ENCODE measurements at regions not wholly inside any gene's neighbourhood (a gene's known extent, or its start where the extent isn't known, plus 50 kb on each side); places are given as distances from the start of the nearest gene placed in this dataset.
"Not testable (repeated sequence)": the region's sequence is repeated elsewhere in the genome, so short reads cannot be mapped to it uniquely, and the experiment has no call there.

DNA sequence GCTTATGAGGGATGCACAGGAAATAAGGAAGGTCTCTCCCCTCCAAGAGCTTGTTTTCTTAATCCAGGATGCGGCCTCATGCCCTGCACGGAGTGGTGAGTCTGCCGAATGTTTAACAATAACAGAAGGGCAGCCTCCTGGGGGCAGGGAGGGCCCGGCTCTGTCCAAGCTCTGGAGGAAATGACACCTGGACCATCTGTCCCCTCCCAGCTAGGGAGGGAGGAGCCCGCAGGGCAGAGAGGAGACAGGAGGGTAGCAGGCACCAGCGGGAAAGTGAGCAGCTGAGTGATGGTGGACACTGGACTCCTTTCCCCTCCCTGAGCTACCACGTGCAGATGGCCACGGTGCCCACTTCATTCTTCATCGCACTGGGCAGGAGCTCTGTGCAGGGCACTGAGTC, 398.2 kb upstream of the MYT1L start:
- H3K4me3 ChIP-seq (ENCODE audit: low read depth, low read length) = no peak overlapping the region
- DNase-seq = no peak
- no peaks in the 10 kb centered on the region for H3K4me1 ChIP-seq
- TF ChIP-seq, protein P1, sequence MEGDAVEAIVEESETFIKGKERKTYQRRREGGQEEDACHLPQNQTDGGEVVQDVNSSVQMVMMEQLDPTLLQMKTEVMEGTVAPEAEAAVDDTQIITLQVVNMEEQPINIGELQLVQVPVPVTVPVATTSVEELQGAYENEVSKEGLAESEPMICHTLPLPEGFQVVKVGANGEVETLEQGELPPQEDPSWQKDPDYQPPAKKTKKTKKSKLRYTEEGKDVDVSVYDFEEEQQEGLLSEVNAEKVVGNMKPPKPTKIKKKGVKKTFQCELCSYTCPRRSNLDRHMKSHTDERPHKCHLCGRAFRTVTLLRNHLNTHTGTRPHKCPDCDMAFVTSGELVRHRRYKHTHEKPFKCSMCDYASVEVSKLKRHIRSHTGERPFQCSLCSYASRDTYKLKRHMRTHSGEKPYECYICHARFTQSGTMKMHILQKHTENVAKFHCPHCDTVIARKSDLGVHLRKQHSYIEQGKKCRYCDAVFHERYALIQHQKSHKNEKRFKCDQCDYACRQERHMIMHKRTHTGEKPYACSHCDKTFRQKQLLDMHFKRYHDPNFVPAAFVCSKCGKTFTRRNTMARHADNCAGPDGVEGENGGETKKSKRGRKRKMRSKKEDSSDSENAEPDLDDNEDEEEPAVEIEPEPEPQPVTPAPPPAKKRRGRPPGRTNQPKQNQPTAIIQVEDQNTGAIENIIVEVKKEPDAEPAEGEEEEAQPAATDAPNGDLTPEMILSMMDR (IDR thresholded peaks at IDR 0.05; ENCODE audit: low read depth, low read length) = no peak
- no peaks in the 10 kb centered on the region for H3K27me3 ChIP-seq
- no peaks in the 10 kb centered on the region for H3K36me3 ChIP-seq
- no peaks in the 10 kb centered on the region for H3K9me3 ChIP-seq

- Histone ChIP-seq H3K9me3 (no peaks in the 10 kb centered on the region), H3K4me1 (no peaks in the 10 kb centered on the region), H3K36me3 (no peaks in the 10 kb centered on the region), H3K27me3 (no peaks in the 10 kb centered on the region), H3K4me3 (ENCODE audit: low read depth, low read length) (no peak overlapping the region)
- DNase-seq = no peak
- TF ChIP-seq, protein P1 (IDR thresholded peaks at IDR 0.05; ENCODE audit: low read depth, low read length) = no peak
These were observed 397.6 kb upstream of the MYT1L start for GRCh38 chr2:2728635-2729034.

GRCh38 chr2:2727876-2728511, 396.9 kb upstream of the MYT1L start:
- Histone ChIP-seq H3K36me3 (no peaks in the 10 kb centered on the region), H3K27me3 (no peaks in the 10 kb centered on the region), H3K4me1 (no peaks in the 10 kb centered on the region), H3K9me3 (no peaks in the 10 kb centered on the region), H3K4me3 (ENCODE audit: low read depth, low read length) (no peak overlapping the region)
- TF ChIP-seq, protein P1 (IDR thresholded peaks at IDR 0.05; ENCODE audit: low read depth, low read length) = no peak
- DNase-seq = no peak

DNA sequence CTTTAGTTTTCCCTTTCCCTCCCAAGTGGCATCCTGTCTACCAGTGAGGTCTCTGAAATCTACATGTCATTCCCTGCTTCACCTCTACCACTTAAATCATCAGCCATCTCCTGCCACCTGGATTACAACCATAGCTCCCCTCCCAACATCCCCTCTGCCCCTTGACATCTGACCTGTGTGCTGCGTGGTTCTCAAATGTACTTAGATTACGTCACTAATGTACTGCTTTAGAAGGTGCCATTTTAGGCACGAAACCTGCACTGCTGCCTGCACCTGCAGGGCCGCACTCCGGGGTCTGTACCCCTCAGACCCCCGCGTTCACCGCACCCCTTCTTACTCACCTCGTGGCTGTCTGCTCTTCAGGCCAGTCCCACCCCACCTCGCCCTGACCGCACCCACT, 395.1 kb upstream of the MYT1L start:
- TF ChIP-seq, protein P1 (IDR thresholded peaks at IDR 0.05; ENCODE audit: low read depth, low read length) = no peak
- Histone ChIP-seq H3K4me3 (ENCODE audit: low read depth, low read length) (no peak overlapping the region), H3K36me3 (no peaks in the 10 kb centered on the region), H3K9me3 (no peaks in the 10 kb centered on the region), H3K27me3 (no peaks in the 10 kb centered on the region), H3K4me1 (no peaks in the 10 kb centered on the region)
- DNase-seq = no peak

DNA sequence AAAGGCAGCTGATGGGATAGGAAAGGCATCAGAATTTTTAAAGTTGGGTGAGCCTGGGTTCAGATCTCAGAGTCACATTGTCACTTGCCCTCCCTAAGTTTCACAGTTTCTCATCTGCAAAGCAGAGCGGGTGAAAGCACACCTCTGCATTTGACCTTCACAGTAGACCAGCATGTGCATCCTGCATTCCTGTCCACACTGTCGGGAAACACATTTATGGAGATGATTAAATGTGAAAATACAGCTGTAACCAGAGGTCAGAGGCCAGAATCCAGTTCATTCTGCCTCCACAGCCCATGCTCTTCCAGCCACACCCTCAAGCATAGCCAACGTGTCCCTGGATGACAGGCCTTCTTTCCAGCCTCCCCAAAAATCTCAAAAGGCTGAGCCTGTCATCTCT, 392.0 kb upstream of the MYT1L start:
- no peaks in the 10 kb centered on the region for H3K27me3 ChIP-seq
- DNase-seq = no peak

DNA sequence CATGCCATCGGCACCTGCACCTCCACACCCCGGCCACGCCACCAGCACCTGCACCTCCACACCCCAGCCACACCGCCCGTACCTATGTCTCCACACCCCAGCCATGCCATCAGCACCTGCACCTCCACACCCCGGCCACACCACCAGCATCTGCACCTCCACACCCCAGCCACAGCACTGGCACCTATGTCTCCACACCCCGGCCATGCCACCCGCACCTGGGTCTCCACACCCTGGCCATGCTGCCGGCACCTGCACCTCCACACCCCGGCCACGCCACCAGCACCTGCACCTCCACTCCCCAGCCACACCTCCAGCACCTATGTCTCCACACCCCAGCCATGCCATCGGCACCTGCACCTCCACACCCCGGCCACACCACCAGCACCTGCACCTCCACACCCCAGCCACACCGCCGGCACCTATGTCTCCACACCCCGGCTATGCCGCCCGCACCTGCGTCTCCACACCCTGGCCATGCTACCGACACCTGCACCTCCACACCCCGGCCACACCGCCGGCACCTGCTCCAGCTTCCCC, 390.3 kb upstream of the MYT1L start:
- H3K4me3 ChIP-seq (ENCODE audit: low read depth, low read length) = no peak overlapping the region
- H3K36me3 ChIP-seq = no peaks in the 10 kb centered on the region
- H3K27me3 ChIP-seq = no peaks in the 10 kb centered on the region
- no peaks in the 10 kb centered on the region for H3K9me3 ChIP-seq
- TF ChIP-seq, protein P1 (IDR thresholded peaks at IDR 0.05; ENCODE audit: low read depth, low read length) = no peak
- no peak for DNase-seq
- no peaks in the 10 kb centered on the region for H3K4me1 ChIP-seq

More for the DNA sequence above, 392.0 kb upstream of the MYT1L start:
- no peaks in the 10 kb centered on the region for H3K36me3 ChIP-seq
- H3K4me1 ChIP-seq = no peaks in the 10 kb centered on the region
- no peak overlapping the region for H3K4me3 ChIP-seq (ENCODE audit: low read depth, low read length)
- no peaks in the 10 kb centered on the region for H3K9me3 ChIP-seq
- TF ChIP-seq, protein P1 (IDR thresholded peaks at IDR 0.05; ENCODE audit: low read depth, low read length) = no peak

GRCh38 chr2:2720806-2721205, 389.7 kb upstream of the MYT1L start:
- not testable (repeated sequence) for H3K27me3 ChIP-seq; H3K4me3 ChIP-seq (ENCODE audit: low read depth, low read length); H3K36me3 ChIP-seq; DNase-seq; H3K9me3 ChIP-seq; H3K4me1 ChIP-seq

All from BE2C (cell line).